OCI-LY1 (cell line): ENCODE measurements at regions not wholly inside any gene's neighbourhood (a gene's known extent, or its start where the extent isn't known, plus 50 kb on each side); places are given as distances from the start of the nearest gene placed in this dataset.

Experiments used
- H2AFZ ChIP-seq: fragments of 200-600 bp; sonication (generic), shearing (Covaris generic); 2 replicates; pipeline ENCODE4 v1.6.0; 2014; ENCODE audit warnings: antibody characterized with exemption, mild to moderate bottlenecking, low read length
- H3F3A ChIP-seq: fragments of 200-600 bp; sonication (generic), shearing (Covaris generic); 2 replicates; pipeline ENCODE4 v1.6.0; 2014; ENCODE audit warnings: mild to moderate bottlenecking, antibody characterized with exemption, low read length, moderate library complexity; ENCODE audit not compliant: insufficient read depth
- H3K27ac ChIP-seq: fragments of 200-600 bp; sonication (generic); 2 replicates; pipeline ENCODE4 v1.5.1; 2014; ENCODE audit warnings: low read length, mixed run types, mild to moderate bottlenecking, low read depth; ENCODE audit not compliant: poor library complexity, severe bottlenecking
- H3K27me3 ChIP-seq: fragments of 200-600 bp; sonication (generic); 2 replicates; pipeline ENCODE4 v1.6.0; 2014; ENCODE audit warnings: antibody characterized with exemption, mild to moderate bottlenecking, low read length, moderate library complexity; ENCODE audit not compliant: insufficient read depth
- H3K36me3 ChIP-seq: fragments of 200-600 bp; sonication (generic); 2 replicates; pipeline ENCODE4 v1.6.1; 2014; ENCODE audit warnings: mild to moderate bottlenecking, antibody characterized with exemption, low read length, moderate library complexity, mixed read lengths; ENCODE audit not compliant: insufficient read depth
- H3K4me1 ChIP-seq: fragments of 200-600 bp; sonication (generic); 2 replicates; pipeline ENCODE4 v1.5.1; 2014; ENCODE audit warnings: mild to moderate bottlenecking, low read length, moderate library complexity; ENCODE audit not compliant: insufficient read depth, severe bottlenecking
- H3K4me2 ChIP-seq: fragments of 200-600 bp; sonication (generic), shearing (Covaris generic); 2 replicates; pipeline ENCODE4 v1.6.1; 2014; ENCODE audit warnings: low read length
- H3K4me3 ChIP-seq: fragments of 200-600 bp; sonication (generic); 2 replicates; pipeline ENCODE4 v1.5.1; 2014; ENCODE audit warnings: low read length, low read depth, mild to moderate bottlenecking, mixed read lengths; ENCODE audit not compliant: poor library complexity, severe bottlenecking
- H3K79me2 ChIP-seq: fragments of 200-600 bp; shearing (Covaris generic); 2 replicates; pipeline ENCODE4 v1.6.1; 2016; ENCODE audit warnings: mixed run types, low read length, mixed read lengths; ENCODE audit not compliant: insufficient read depth
- H3K9ac ChIP-seq: fragments of 200-600 bp; sonication (generic), shearing (Covaris generic); 2 replicates; pipeline ENCODE4 v1.6.1; 2014; ENCODE audit warnings: mild to moderate bottlenecking, low read length, mixed read lengths
- H3K9me2 ChIP-seq: fragments of 200-600 bp; sonication (generic), shearing (Covaris generic); 2 replicates; pipeline ENCODE4 v1.6.1; 2014; ENCODE audit warnings: low read depth, mild to moderate bottlenecking, low read length, mixed read lengths
- H3K9me3 ChIP-seq: fragments of 200-600 bp; shearing (Covaris generic); 2 replicates; pipeline ENCODE4 v1.6.1; 2014; ENCODE audit warnings: low read length, mixed read lengths
- H4K20me1 ChIP-seq: fragments of 200-600 bp; sonication (generic), shearing (Covaris generic); 2 replicates; pipeline ENCODE4 v1.6.0; 2016; ENCODE audit warnings: mild to moderate bottlenecking, low read length; ENCODE audit not compliant: insufficient read depth
- EZH2 ChIP-seq: fragments of 200-600 bp; sonication (generic), shearing (Covaris generic); IDR thresholded peaks from 2 replicates; pipeline ENCODE4 v1.8.0; 2017; ENCODE audit warnings: borderline replicate concordance, mixed run types, mild to moderate bottlenecking, antibody characterized with exemption, low read length, moderate library complexity, mixed read lengths
- TF ChIP-seq, protein P1 (sequence below): fragments of 200-600 bp; sonication (generic), shearing (Covaris generic); IDR thresholded peaks from 2 replicates; pipeline ENCODE4 v1.5.1; 2017; ENCODE audit warnings: mild to moderate bottlenecking, antibody characterized with exemption, low read length, moderate library complexity, mixed read lengths

DNA sequence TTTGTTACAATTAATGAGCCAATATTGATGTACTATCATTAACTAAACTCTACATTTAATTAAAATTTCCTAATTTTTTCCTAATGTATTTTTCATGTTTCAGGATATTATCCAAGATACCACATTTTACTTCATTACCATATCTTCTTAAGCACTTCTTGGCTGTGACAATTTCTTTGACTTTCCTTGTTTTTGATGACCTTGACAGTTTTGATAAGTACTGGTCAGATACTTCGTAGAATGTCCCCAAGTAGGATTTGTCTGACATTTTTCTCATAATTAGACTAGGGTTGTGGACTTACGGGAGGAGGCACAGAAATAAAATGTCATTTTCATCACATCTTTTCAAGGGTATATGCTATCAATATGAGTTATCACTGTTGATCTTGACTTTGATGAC, 700.9 kb downstream of the BCL11B start:
- TF ChIP-seq, protein P1, sequence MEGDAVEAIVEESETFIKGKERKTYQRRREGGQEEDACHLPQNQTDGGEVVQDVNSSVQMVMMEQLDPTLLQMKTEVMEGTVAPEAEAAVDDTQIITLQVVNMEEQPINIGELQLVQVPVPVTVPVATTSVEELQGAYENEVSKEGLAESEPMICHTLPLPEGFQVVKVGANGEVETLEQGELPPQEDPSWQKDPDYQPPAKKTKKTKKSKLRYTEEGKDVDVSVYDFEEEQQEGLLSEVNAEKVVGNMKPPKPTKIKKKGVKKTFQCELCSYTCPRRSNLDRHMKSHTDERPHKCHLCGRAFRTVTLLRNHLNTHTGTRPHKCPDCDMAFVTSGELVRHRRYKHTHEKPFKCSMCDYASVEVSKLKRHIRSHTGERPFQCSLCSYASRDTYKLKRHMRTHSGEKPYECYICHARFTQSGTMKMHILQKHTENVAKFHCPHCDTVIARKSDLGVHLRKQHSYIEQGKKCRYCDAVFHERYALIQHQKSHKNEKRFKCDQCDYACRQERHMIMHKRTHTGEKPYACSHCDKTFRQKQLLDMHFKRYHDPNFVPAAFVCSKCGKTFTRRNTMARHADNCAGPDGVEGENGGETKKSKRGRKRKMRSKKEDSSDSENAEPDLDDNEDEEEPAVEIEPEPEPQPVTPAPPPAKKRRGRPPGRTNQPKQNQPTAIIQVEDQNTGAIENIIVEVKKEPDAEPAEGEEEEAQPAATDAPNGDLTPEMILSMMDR = no peak
- TF ChIP-seq EZH2 = no peak
- Histone ChIP-seq H3K9ac (no peak overlapping the region), H2AFZ (no peak overlapping the region), H3K27ac (no peak overlapping the region), H3K9me3 (no peaks in the 10 kb centered on the region), H3K9me2 (no peaks in the 10 kb centered on the region), H3K4me3 (no peak overlapping the region), H3F3A (no peaks in the 10 kb centered on the region), H4K20me1 (no peaks in the 10 kb centered on the region), H3K36me3 (no peaks in the 10 kb centered on the region), H3K4me1 (no peaks in the 10 kb centered on the region), H3K4me2 (no peak overlapping the region), H3K27me3 (no peaks in the 10 kb centered on the region), H3K79me2 (no peaks in the 10 kb centered on the region)

DNA sequence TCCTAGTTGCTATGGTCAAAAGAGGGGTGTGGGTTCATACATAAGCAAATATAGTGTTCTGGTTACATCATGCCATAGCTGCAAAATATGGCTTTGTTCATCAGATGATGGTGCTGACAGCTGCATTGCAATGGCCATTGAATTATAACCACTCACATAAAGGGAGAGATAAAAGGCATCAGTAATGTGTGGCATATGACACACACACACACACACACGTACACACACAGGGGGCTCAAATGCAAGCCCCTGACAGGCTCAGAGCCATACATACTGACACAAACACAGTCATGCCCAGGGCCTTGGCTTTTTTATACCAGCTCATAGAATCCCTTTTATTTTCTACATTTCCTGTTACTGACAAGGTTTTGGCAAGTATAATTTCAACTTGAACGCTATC, 698.9 kb downstream of the BCL11B start:
- Histone ChIP-seq H3K27me3 (no peaks in the 10 kb centered on the region), H4K20me1 (no peaks in the 10 kb centered on the region), H3K9me3 (no peaks in the 10 kb centered on the region), H3K79me2 (no peaks in the 10 kb centered on the region), H3K9ac (no peak overlapping the region), H3K4me3 (no peak overlapping the region), H2AFZ (no peak overlapping the region), H3K9me2 (no peaks in the 10 kb centered on the region), H3K36me3 (no peaks in the 10 kb centered on the region), H3F3A (no peaks in the 10 kb centered on the region), H3K4me1 (no peaks in the 10 kb centered on the region), H3K27ac (no peak overlapping the region), H3K4me2 (no peak overlapping the region)
- TF ChIP-seq, protein P1 = no peak
- TF ChIP-seq EZH2 = no peak

DNA sequence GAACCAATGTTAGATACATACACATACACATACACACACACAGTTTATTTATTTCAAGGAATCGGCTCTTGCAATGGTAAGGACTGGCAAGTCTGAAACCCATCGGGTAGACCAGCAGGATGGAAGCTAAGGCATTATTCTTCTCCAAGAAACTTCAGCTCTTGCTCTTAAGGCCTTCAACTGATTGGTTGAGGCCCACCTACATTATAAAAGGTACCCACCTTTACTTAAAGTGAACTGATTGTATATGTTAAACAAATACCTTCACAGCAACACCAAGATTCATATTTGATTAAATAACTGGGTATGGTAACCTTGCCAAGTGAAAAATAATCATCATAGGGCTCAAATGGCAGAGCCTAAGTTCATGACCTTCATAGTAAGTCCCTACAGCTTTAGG, 695.5 kb downstream of the BCL11B start:
- H3K36me3 ChIP-seq = no peaks in the 10 kb centered on the region
- H3K9me3 ChIP-seq = no peaks in the 10 kb centered on the region
- TF ChIP-seq EZH2 = no peak
- TF ChIP-seq, protein P1 = no peak

More for the DNA sequence above, 695.5 kb downstream of the BCL11B start:
- Histone ChIP-seq H3K27me3 (no peaks in the 10 kb centered on the region), H4K20me1 (no peaks in the 10 kb centered on the region), H3K4me3 (no peak overlapping the region), H3K4me1 (no peaks in the 10 kb centered on the region), H3K79me2 (no peaks in the 10 kb centered on the region), H3K9ac (no peak overlapping the region), H3K9me2 (no peaks in the 10 kb centered on the region), H2AFZ (no peak overlapping the region), H3F3A (no peaks in the 10 kb centered on the region), H3K4me2 (no peak overlapping the region), H3K27ac (no peak overlapping the region)
